ENCODE measurements at regions not wholly inside any gene's neighbourhood (a gene's known extent, or its start where the extent isn't known, plus 50 kb on each side); places are given as distances from the start of the nearest gene placed in this dataset.

DNA sequence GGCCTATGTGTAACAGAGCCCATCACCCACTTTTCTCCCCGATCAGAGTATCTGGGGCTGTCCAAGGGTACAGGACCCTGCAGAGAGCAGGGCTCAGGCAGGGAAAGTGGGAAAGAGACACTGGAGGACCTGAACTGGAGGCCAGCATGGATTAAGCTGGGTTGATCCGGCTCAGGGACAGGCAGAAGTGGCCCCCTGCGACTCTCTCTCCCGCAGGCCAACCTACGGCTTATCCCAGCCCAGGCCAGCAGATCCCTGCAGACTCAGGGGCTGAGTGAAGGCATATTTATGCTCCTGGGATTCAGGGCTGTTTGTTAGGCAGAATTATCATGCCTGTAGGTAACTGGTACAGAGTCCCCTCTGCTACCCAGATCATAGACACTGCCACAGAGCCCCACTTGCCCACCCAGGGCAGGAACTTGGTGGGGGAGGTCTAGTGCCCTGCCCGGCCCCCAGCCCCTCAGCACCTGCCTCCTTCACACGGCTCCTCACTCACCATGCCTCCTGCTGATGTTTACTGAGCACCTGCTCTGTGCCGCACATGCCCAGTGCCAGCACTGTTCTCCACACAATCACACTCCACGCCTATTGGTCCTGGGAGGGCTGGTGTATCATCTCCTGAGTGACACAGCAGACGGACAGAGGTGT lies 87.3 kb downstream of the ADRA2C start:
- TF ChIP-seq EZH2 (IDR thresholded peaks at IDR 0.05; ENCODE audit: insufficient read depth, poor library complexity, severe bottlenecking) = no peak
- TF ChIP-seq EZH2phosphoT487 (IDR thresholded peaks at IDR 0.05; ENCODE audit: insufficient read depth, low read depth) = no peak

Data from GM23248 (cell line).